Skeletal muscle tissue (tissue), 3 donors: ENCODE measurements at regions not wholly inside any gene's neighbourhood (a gene's known extent, or its start where the extent isn't known, plus 50 kb on each side); places are given as distances from the start of the nearest gene placed in this dataset.

Experiments
- H3K27ac ChIP-seq: one replicate; pipeline ENCODE4 v1.7.0; 2013; ENCODE audit warnings: mild to moderate bottlenecking, low read depth, low read length, inconsistent platforms
- H3K27me3 ChIP-seq, 3 donors: one replicate each; pipeline ENCODE4 v1.7.0; 2013; ENCODE audit warnings: low read length in 3 of 3; ENCODE audit not compliant: control insufficient read depth in 3 of 3, insufficient read depth in 3 of 3
- H3K36me3 ChIP-seq, 3 donors: one replicate each; pipeline ENCODE4 v1.7.0; 2013; ENCODE audit warnings: low read length in 3 of 3; ENCODE audit not compliant: control insufficient read depth in 3 of 3, insufficient read depth in 3 of 3
- H3K4me1 ChIP-seq, 3 donors: one replicate each; pipeline ENCODE4 v1.7.0; 2013; ENCODE audit warnings: low read length in 3 of 3, mild to moderate bottlenecking in 3 of 3; ENCODE audit not compliant: control insufficient read depth in 3 of 3, insufficient read depth in 3 of 3
- H3K4me3 ChIP-seq, 3 donors: one replicate each; pipeline ENCODE4 v1.7.0; 2013; ENCODE audit warnings: low read length in 3 of 3
- H3K9ac ChIP-seq, 3 donors: one replicate each; pipeline ENCODE4 v1.7.0; 2013; ENCODE audit warnings: low read length in 3 of 3, mild to moderate bottlenecking in 3 of 3, moderate library complexity in 2 of 3, low read depth in 1 of 3
- H3K9me3 ChIP-seq, 3 donors: one replicate each; pipeline ENCODE4 v1.7.0; 2013; ENCODE audit warnings: low read length in 3 of 3; ENCODE audit not compliant: control insufficient read depth in 3 of 3
- donor health status: Osteomylitis.

GRCh38 chr6:71524201-71524600 is 235.6 kb downstream of the OGFRL1 start:
- Histone ChIP-seq H3K4me3 (no peak overlapping the region), H3K27me3 (no peaks in the 10 kb centered on the region), H3K9me3 (no peaks in the 10 kb centered on the region), H3K27ac (no peak overlapping the region), H3K36me3 (no peaks in the 10 kb centered on the region), H3K4me1 (no peaks in the 10 kb centered on the region), H3K9ac (no peak overlapping the region)

- no peaks in the 10 kb centered on the region for H3K36me3 ChIP-seq
Observed at GRCh38 chr6:71527886-71528285, 239.3 kb downstream of the OGFRL1 start.

GRCh38 chr6:71529026-71529425 is 240.4 kb downstream of the OGFRL1 start:
- no peaks in the 10 kb centered on the region for H3K4me1 ChIP-seq
- H3K36me3 ChIP-seq = no peaks in the 10 kb centered on the region
- no peaks in the 10 kb centered on the region for H3K27me3 ChIP-seq
- no peak overlapping the region for H3K27ac ChIP-seq
- H3K9ac ChIP-seq = no peak overlapping the region
- H3K9me3 ChIP-seq = no peaks in the 10 kb centered on the region
- H3K4me3 ChIP-seq = no peak overlapping the region

More at GRCh38 chr6:71527886-71528285, 239.3 kb downstream of the OGFRL1 start:
- Histone ChIP-seq H3K27me3 (no peaks in the 10 kb centered on the region), H3K4me1 (no peaks in the 10 kb centered on the region), H3K9ac (no peak overlapping the region), H3K4me3 (no peak overlapping the region), H3K27ac (no peak overlapping the region), H3K9me3 (no peaks in the 10 kb centered on the region)

GRCh38 chr6:71529769-71530168 is 241.2 kb downstream of the OGFRL1 start:
- H3K4me3 ChIP-seq = no peak overlapping the region
- no peaks in the 10 kb centered on the region for H3K36me3 ChIP-seq
- no peak overlapping the region for H3K27ac ChIP-seq
- no peak overlapping the region for H3K9ac ChIP-seq
- H3K4me1 ChIP-seq = no peaks in the 10 kb centered on the region
- H3K27me3 ChIP-seq = no peaks in the 10 kb centered on the region
- H3K9me3 ChIP-seq = no peaks in the 10 kb centered on the region

GRCh38 chr6:71531006-71531405 is 242.4 kb downstream of the OGFRL1 start:
- H3K27ac ChIP-seq = no peak overlapping the region
- H3K36me3 ChIP-seq = no peaks in the 10 kb centered on the region
- H3K4me1 ChIP-seq = no peaks in the 10 kb centered on the region
- H3K9me3 ChIP-seq = no peaks in the 10 kb centered on the region
- H3K27me3 ChIP-seq = no peaks in the 10 kb centered on the region
- no peak overlapping the region for H3K9ac ChIP-seq
- no peak overlapping the region for H3K4me3 ChIP-seq

- H3K4me1 ChIP-seq = no peaks in the 10 kb centered on the region
- no peak overlapping the region for H3K4me3 ChIP-seq
- no peaks in the 10 kb centered on the region for H3K36me3 ChIP-seq
- H3K9me3 ChIP-seq = no peaks in the 10 kb centered on the region
- no peak overlapping the region for H3K9ac ChIP-seq
- H3K27me3 ChIP-seq = no peaks in the 10 kb centered on the region
- H3K27ac ChIP-seq = no peak overlapping the region
Observed at GRCh38 chr6:71531841-71532240, 243.2 kb downstream of the OGFRL1 start.

- H3K4me1 ChIP-seq = no peaks in the 10 kb centered on the region
- H3K36me3 ChIP-seq = no peaks in the 10 kb centered on the region
- H3K27me3 ChIP-seq = no peaks in the 10 kb centered on the region
- H3K9me3 ChIP-seq = no peaks in the 10 kb centered on the region
- H3K4me3 ChIP-seq = no peak overlapping the region
- H3K9ac ChIP-seq = no peak overlapping the region
- H3K27ac ChIP-seq = no peak overlapping the region
Observed at GRCh38 chr6:71533939-71534379, 245.3 kb downstream of the OGFRL1 start.

GRCh38 chr6:71534921-71535320 is 246.3 kb downstream of the OGFRL1 start:
- no peaks in the 10 kb centered on the region for H3K27me3 ChIP-seq
- no peaks in the 10 kb centered on the region for H3K9me3 ChIP-seq
- H3K4me1 ChIP-seq = no peaks in the 10 kb centered on the region
- H3K27ac ChIP-seq = no peak overlapping the region
- no peak overlapping the region for H3K9ac ChIP-seq
- H3K4me3 ChIP-seq = no peak overlapping the region
- H3K36me3 ChIP-seq = no peaks in the 10 kb centered on the region

GRCh38 chr6:71537717-71538116 is 249.1 kb downstream of the OGFRL1 start:
- H3K27me3 ChIP-seq = no peaks in the 10 kb centered on the region
- no peak overlapping the region for H3K9ac ChIP-seq
- no peaks in the 10 kb centered on the region for H3K4me1 ChIP-seq
- H3K27ac ChIP-seq = no peak overlapping the region
- no peaks in the 10 kb centered on the region for H3K9me3 ChIP-seq
- H3K36me3 ChIP-seq = no peaks in the 10 kb centered on the region
- no peak overlapping the region for H3K4me3 ChIP-seq

GRCh38 chr6:71544028-71544427 is 255.4 kb downstream of the OGFRL1 start:
- no peaks in the 10 kb centered on the region for H3K9me3 ChIP-seq
- no peak overlapping the region for H3K4me3 ChIP-seq
- no peaks in the 10 kb centered on the region for H3K4me1 ChIP-seq
- H3K27me3 ChIP-seq = no peaks in the 10 kb centered on the region
- no peak overlapping the region for H3K27ac ChIP-seq
- no peaks in the 10 kb centered on the region for H3K36me3 ChIP-seq
- no peak overlapping the region for H3K9ac ChIP-seq

GRCh38 chr6:71544906-71545305 is 256.3 kb downstream of the OGFRL1 start:
- H3K4me3 ChIP-seq = no peak overlapping the region
- no peaks in the 10 kb centered on the region for H3K4me1 ChIP-seq
- no peak overlapping the region for H3K9ac ChIP-seq
- no peaks in the 10 kb centered on the region for H3K36me3 ChIP-seq
- no peaks in the 10 kb centered on the region for H3K27me3 ChIP-seq
- no peak overlapping the region for H3K27ac ChIP-seq
- no peaks in the 10 kb centered on the region for H3K9me3 ChIP-seq
